Esophagus squamous epithelium (tissue), 5 donors: ENCODE measurements at regions not wholly inside any gene's neighbourhood (a gene's known extent, or its start where the extent isn't known, plus 50 kb on each side); places are given as distances from the start of the nearest gene placed in this dataset.

ENCODE experiments used
- DNase-seq: peaks from one replicate; lab custom pipeline; 2025; lab: John Stamatoyannopoulos, UW
- H3K27ac ChIP-seq, 4 donors: fragments of 200-600 bp; sonication (generic); one replicate each; pipeline ENCODE4 v1.5.1; 2016 to 2019; ENCODE audit warnings: mild to moderate bottlenecking in 1 of 4
- H3K27me3 ChIP-seq, 4 donors: fragments of 200-600 bp; sonication (generic); 1 replicate in 3 of 4; 2 replicates in 1 of 4; pipeline versions ENCODE4 v1.5.1 to v1.6.0; 2017 to 2021; ENCODE audit warnings: antibody characterized with exemption in 1 of 4
- H3K36me3 ChIP-seq, 3 donors: fragments of 200-600 bp; sonication (generic); one replicate each; pipeline ENCODE4 v1.5.1; 2016 to 2019
- H3K4me1 ChIP-seq, 3 donors: fragments of 200-600 bp; sonication (generic); one replicate each; pipeline ENCODE4 v1.5.1; 2017 to 2019
- H3K4me3 ChIP-seq, 4 donors: fragments of 200-600 bp; sonication (generic); 1 replicate in 3 of 4; 2 replicates in 1 of 4; pipeline ENCODE4 v1.5.1; 2016 to 2019; ENCODE audit warnings: mild to moderate bottlenecking in 2 of 4, moderate library complexity in 1 of 4
- H3K9me3 ChIP-seq, 3 donors: fragments of 200-600 bp; sonication (generic); one replicate each; pipeline ENCODE4 v1.5.1; 2016 to 2019
- CTCF ChIP-seq, 6 experiments: fragments of 450-650 bp in 4 of 6; fragments of 200-600 bp in 2 of 6; sonication (generic) in 2 of 6; IDR thresholded peaks; one replicate each; pipeline ENCODE4 v1.5.1; 2016 to 2019; ENCODE audit warnings: antibody characterized with exemption in 6 of 6, mild to moderate bottlenecking in 4 of 6, moderate library complexity in 4 of 6
- POLR2A ChIP-seq, 4 donors: fragments of 450-650 bp; IDR thresholded peaks; one replicate each; pipeline ENCODE4 v1.6.1; 2017; ENCODE audit warnings: antibody characterized with exemption in 4 of 4, mild to moderate bottlenecking in 4 of 4, moderate library complexity in 3 of 4
- WGBS, 2 donors: methylation state at CpG; one replicate each; pipeline ENCODE4 v1.1.5; 2018; 5-methylcytosine and 5-hydroxymethylcytosine counted together
- intact Hi-C: fragments of 100-400 bp; cut with DNase I; formaldehyde crosslinking; loops from one replicate; pipeline ENCODE4 v1.15.0; 2022
- donor health status: DM: yes; HTN: yes; CAD: no.

- no peaks in the 10 kb centered on the region for H3K27me3 ChIP-seq
- H3K27ac ChIP-seq, result peak overlapping the region in 1 of 4 donors; percentile 43
- WGBS, 2 donors, result 78 to 80% methylated on average over 7 of the region's 7 CpGs
- intact Hi-C loops, result no loop called here
- H3K4me1 ChIP-seq, result peaks cover 0 to 30% (median 0%) of the 10 kb centered on the region in 3 donors
- H3K4me3 ChIP-seq, result no peak overlapping the region
- no peaks in the 10 kb centered on the region for H3K9me3 ChIP-seq
- no peak for DNase-seq
- TF ChIP-seq POLR2A (IDR thresholded peaks at IDR 0.05) (no peak), CTCF (IDR thresholded peaks at IDR 0.05) (no peak)
- H3K36me3 ChIP-seq, result no peaks in the 10 kb centered on the region
Measured at GRCh38 chr18:6609666-6610264, 119.8 kb upstream of the ARHGAP28 start.

GRCh38 chr18:6610466-6610865 is 119.0 kb upstream of the ARHGAP28 start:
- Histone ChIP-seq H3K36me3 (no peaks in the 10 kb centered on the region), H3K27me3 (no peaks in the 10 kb centered on the region), H3K9me3 (no peaks in the 10 kb centered on the region), H3K4me3 (no peak overlapping the region), H3K27ac (peak overlapping the region in 3 of 4 donors; percentile 16 to 43 (median 26)), H3K4me1 (peaks cover 0 to 30% (median 0%) of the 10 kb centered on the region in 3 donors)
- WGBS, 2 donors, result 14 to 21% methylated on average over 3 of the region's 3 CpGs
- DNase-seq, result no peak
- TF ChIP-seq POLR2A (IDR thresholded peaks at IDR 0.05) (no peak), CTCF (IDR thresholded peaks at IDR 0.05) (no peak)
- intact Hi-C loops, result no loop called here

- no peak for TF ChIP-seq POLR2A (IDR thresholded peaks at IDR 0.05)
- no peak for TF ChIP-seq CTCF (IDR thresholded peaks at IDR 0.05)
- no peaks in the 10 kb centered on the region for H3K9me3 ChIP-seq
- no peak overlapping the region for H3K27ac ChIP-seq
- no peaks in the 10 kb centered on the region for H3K36me3 ChIP-seq
- no peak overlapping the region for H3K4me3 ChIP-seq
- intact Hi-C loops, result no loop called here
- DNase-seq, result no peak
- peaks cover 0 to 19% (median 0%) of the 10 kb centered on the region in 3 donors for H3K4me1 ChIP-seq
- WGBS, 2 donors, result 50% methylated on average over 1 of the region's 1 CpG
- H3K27me3 ChIP-seq, result no peaks in the 10 kb centered on the region
Measured at GRCh38 chr18:6613581-6613980, 115.9 kb upstream of the ARHGAP28 start.

GRCh38 chr18:6614952-6615351 is 114.6 kb upstream of the ARHGAP28 start:
- no peak overlapping the region for H3K4me3 ChIP-seq
- peaks cover 0 to 14% (median 0%) of the 10 kb centered on the region in 3 donors for H3K4me1 ChIP-seq
- WGBS, 2 donors, result 51 to 66% methylated on average over 4 of the region's 4 CpGs
- no peak for DNase-seq
- H3K27ac ChIP-seq, result no peak overlapping the region
- intact Hi-C loops, result no loop called here
- no peaks in the 10 kb centered on the region for H3K27me3 ChIP-seq
- no peaks in the 10 kb centered on the region for H3K36me3 ChIP-seq
- TF ChIP-seq CTCF (IDR thresholded peaks at IDR 0.05), result no peak
- no peak for TF ChIP-seq POLR2A (IDR thresholded peaks at IDR 0.05)
- H3K9me3 ChIP-seq, result no peaks in the 10 kb centered on the region

- H3K4me1 ChIP-seq, result no peaks in the 10 kb centered on the region
- no peak overlapping the region for H3K27ac ChIP-seq
- no peak overlapping the region for H3K4me3 ChIP-seq
- intact Hi-C loops, result no loop called here
- no peaks in the 10 kb centered on the region for H3K36me3 ChIP-seq
- DNase-seq, result no peak
- no peaks in the 10 kb centered on the region for H3K27me3 ChIP-seq
- H3K9me3 ChIP-seq, result no peaks in the 10 kb centered on the region
- TF ChIP-seq POLR2A (IDR thresholded peaks at IDR 0.05), result no peak
- TF ChIP-seq CTCF (IDR thresholded peaks at IDR 0.05), result no peak
- 50 to 73% methylated on average over 4 of the region's 4 CpGs for WGBS, 2 donors
Measured at GRCh38 chr18:6616981-6617380, 112.5 kb upstream of the ARHGAP28 start.
